GM18508 (cell line): ENCODE measurements at regions not wholly inside any gene's neighbourhood (a gene's known extent, or its start where the extent isn't known, plus 50 kb on each side); places are given as distances from the start of the nearest gene placed in this dataset.

ENCODE experiments used
- ATAC-seq: cut with Tn5 transposase; IDR thresholded peaks from one replicate; pipeline ENCODE4 v1.9.1; 2021; ENCODE audit warnings: moderate number of reproducible peaks; ENCODE audit not compliant: insufficient read depth, unreplicated experiment

DNA sequence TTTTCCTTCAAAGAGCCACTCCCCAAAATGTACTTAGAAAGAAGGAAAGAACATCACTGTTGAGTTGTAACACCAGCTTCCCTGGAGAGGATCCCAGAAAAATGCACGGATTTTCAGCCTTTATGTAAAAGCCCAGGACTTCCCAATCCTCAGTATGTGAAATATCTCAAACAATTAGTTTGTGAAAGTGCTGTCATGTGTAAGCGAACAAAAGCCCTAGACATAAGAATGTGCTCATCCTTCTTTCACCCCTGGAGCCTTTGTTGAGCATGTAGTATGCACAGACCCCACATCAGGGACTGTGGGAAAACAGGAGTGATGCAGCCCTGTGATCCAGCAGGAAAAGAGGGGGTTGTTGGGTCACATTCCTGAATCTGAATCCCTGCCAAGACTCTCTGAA is 441.4 kb upstream of the ZNF507 start:
- no peak for ATAC-seq

DNA sequence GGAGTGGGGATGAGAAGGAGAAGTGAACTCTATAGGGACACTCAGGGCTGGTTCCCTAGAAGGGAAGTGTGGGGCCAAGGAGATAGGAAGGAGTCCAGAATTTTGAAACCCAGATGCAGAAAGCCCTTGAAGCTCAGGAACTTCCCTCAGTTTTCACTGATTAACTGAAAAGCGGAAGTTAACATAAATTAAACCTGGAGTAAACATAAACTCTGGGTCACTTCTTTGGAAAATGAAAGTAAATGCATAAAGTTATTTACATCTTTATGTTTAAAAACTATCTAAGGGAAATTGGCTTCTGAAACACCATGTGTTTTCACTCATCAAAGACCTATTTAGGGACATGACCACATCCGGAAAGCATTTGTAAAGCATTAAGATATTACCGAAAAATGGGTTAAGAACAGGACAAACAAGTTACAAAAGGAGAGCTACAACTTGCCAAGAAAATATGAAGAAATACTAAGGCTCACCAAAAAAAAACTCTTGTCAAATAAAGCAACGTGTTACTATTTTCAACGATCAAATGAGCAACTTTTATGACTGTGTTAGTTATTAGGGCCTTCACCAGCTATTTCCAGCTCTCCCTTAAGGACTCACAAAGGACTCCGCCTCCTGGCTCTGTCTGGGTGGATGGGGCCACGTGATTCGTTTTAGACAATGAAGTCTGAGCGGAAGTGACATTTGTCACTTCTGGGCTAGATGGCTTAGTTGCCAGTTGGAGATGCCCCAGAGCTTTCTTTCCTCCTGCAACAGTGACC is 439.1 kb upstream of the ZNF507 start:
- ATAC-seq = peak; percentile 64

- ATAC-seq = no peak
These were observed 437.7 kb upstream of the ZNF507 start for GRCh38 chr19:31907661-31908060.

DNA sequence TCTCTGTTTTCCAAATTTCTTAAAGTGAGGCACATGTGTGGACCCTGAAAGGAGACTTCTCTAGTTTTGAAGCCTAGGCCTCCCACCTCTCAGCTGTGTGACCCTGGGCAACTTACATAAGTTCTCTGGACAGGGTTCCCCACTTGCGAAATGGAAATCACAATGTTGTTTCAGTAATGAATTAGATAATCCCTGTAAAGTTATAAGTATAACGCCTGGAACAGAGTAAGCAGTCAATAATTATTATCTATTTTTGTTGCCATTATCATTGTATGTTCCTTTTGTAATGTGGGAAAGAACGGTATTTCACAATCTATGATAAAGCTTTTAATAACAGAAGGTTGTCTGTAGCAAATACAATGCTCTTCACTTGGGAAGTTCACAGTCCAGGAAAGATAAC is 437.3 kb upstream of the ZNF507 start:
- no peak for ATAC-seq

- ATAC-seq = no peak
These were observed 436.7 kb upstream of the ZNF507 start for GRCh38 chr19:31908496-31909225.

DNA sequence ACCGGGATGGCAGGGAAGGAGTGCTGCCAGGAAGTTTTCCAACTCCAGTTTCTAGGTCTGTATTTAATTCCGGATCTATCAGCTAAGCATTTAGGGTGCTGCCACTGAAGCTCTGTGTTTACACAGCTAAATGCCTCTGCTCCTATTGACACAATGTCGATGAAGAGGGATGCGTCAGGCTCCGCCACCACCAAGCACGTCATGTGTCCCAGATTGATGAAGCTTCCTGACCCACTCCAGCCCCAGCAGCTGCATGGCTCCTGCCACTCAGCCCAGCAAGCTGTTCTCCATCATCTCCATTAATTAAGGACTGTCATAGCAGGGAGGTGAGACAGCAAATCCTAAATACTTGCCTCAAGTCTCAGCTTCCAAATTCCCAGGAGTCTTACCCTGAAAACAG is 435.2 kb upstream of the ZNF507 start:
- ATAC-seq = no peak

DNA sequence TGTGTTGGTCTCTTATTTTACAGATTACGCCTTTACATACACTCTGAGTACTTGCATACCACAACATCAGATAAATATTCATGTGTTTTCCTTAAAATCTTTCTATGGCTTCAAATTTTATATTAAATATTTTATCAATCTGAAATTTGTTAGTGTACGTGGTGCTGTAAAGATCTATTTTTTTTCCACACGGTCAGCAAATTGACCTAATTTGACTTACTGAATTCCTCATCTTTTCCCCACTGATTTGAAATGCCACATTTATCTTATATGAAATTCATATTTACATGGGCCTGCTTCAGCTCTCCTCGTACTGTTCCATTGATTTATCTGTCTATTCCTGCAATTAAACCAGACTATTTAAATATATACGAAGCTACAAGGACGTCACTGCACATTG is 433.8 kb upstream of the ZNF507 start:
- ATAC-seq = no peak

GRCh38 chr19:31913103-31913661 is 432.2 kb upstream of the ZNF507 start:
- no peak for ATAC-seq

DNA sequence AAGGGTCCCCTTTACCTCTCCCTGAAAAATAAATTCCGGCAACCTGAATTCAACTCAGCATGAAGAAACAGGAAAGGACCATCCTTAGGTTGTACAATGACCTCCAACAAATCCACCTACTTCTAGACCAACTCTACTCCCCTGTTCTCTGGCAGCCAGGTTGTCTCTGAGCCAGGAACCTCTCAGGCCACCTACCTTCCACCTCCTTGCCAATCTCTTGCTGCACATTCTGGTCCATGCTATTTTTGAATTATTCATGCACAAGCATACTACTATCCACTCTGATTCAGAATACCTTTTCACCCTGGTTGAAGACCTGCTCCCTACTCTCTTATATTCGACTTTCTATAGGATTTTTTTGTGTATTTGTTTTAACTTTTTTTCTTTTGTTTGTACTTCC is 415.0 kb upstream of the ZNF507 start:
- ATAC-seq = no peak

GRCh38 chr19:31937983-31938382 is 407.4 kb upstream of the ZNF507 start:
- ATAC-seq = no peak

DNA sequence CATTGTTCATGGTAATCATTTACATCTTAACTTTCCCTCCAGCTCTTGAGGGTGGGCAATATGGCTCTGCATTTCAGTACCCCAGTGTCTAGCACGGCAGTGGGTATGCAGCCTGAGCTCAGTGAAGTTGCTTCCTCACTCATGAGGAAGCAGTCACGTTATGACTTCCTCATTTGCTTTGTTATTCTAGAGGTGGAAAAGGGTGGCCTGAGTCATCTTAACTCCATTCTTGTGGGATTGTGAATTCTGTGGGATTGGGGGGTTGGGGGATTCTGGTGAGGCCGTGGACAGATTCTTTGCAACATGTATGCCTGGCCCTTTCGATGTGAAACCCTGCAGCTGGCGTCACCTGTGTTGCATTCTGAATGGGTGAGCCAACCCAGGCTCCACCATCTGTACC is 406.7 kb upstream of the ZNF507 start:
- ATAC-seq = no peak

GRCh38 chr19:31940396-31940795 is 405.0 kb upstream of the ZNF507 start:
- ATAC-seq = no peak

GRCh38 chr19:31943191-31943661 is 402.2 kb upstream of the ZNF507 start:
- ATAC-seq = no peak

GRCh38 chr19:31943778-31944177 is 401.6 kb upstream of the ZNF507 start:
- ATAC-seq = no peak

- no peak for ATAC-seq
These were observed 401.1 kb upstream of the ZNF507 start for GRCh38 chr19:31944326-31944725.

DNA sequence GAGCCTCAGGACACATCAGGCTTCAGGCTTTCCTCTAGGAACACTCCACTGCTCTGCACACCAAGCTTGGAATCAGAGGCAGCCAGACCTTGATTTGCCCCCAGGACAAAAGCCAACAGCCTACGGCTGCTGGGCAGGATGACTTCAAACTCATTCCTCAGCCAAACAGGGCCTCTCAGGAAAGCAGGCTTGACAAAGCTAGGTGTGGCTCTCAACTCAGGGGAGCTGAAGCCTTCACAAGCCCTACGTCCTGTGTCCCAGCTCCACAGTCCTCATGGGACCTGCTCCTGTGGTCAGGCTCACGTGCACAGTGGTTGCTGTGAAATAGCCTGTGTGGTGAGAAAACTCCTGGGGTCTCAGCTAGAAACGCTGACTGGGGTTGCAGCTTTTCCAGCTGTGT is 398.9 kb upstream of the ZNF507 start:
- no peak for ATAC-seq

GRCh38 chr19:31947436-31948115 is 397.8 kb upstream of the ZNF507 start:
- no peak for ATAC-seq

- ATAC-seq = no peak
These were observed 392.7 kb upstream of the ZNF507 start for GRCh38 chr19:31952693-31953092.

- ATAC-seq = no peak
These were observed 390.3 kb upstream of the ZNF507 start for GRCh38 chr19:31955061-31955460.

- no peak for ATAC-seq
These were observed 389.5 kb upstream of the ZNF507 start for GRCh38 chr19:31955884-31956283.
